ENCODE measurements at regions not wholly inside any gene's neighbourhood (a gene's known extent, or its start where the extent isn't known, plus 50 kb on each side); places are given as distances from the start of the nearest gene placed in this dataset.
"Not testable (repeated sequence)": the region's sequence is repeated elsewhere in the genome, so short reads cannot be mapped to it uniquely, and the experiment has no call there.

GRCh38 chr4:123007679-123008078, 85.3 kb upstream of the NUDT6 start:
- no peak for TF ChIP-seq CTCF (IDR thresholded peaks at IDR 0.05; ENCODE audit: insufficient read depth, low read length, poor library complexity, severe bottlenecking)
- no peak for DNase-seq (ENCODE audit: extremely low read depth, insufficient read length)
- no peaks in the 10 kb centered on the region for H3K36me3 ChIP-seq (ENCODE audit: control insufficient read depth, insufficient read depth, low read length)
- no peaks in the 10 kb centered on the region for H3K27me3 ChIP-seq (replicated peaks; ENCODE audit: control insufficient read depth, insufficient read depth, low read length)
- no peak overlapping the region for H3K4me3 ChIP-seq (replicated peaks; ENCODE audit: low read depth, low read length)

- not testable (repeated sequence) for H3K36me3 ChIP-seq (ENCODE audit: control insufficient read depth, insufficient read depth, low read length); DNase-seq (ENCODE audit: extremely low read depth, insufficient read length); H3K27me3 ChIP-seq (replicated peaks; ENCODE audit: control insufficient read depth, insufficient read depth, low read length); H3K4me3 ChIP-seq (replicated peaks; ENCODE audit: low read depth, low read length)
These were observed 90.0 kb upstream of the NUDT6 start for GRCh38 chr4:123012416-123012815.

- Histone ChIP-seq H3K27me3 (replicated peaks; ENCODE audit: control insufficient read depth, insufficient read depth, low read length) (no peaks in the 10 kb centered on the region), H3K36me3 (ENCODE audit: control insufficient read depth, insufficient read depth, low read length) (no peaks in the 10 kb centered on the region), H3K4me3 (replicated peaks; ENCODE audit: low read depth, low read length) (no peak overlapping the region)
- no peak for DNase-seq (ENCODE audit: extremely low read depth, insufficient read length)
- TF ChIP-seq CTCF (IDR thresholded peaks at IDR 0.05; ENCODE audit: insufficient read depth, low read length, poor library complexity, severe bottlenecking) = no peak
These were observed 91.6 kb upstream of the NUDT6 start for GRCh38 chr4:123014038-123014437.

- Histone ChIP-seq H3K27me3 (replicated peaks; ENCODE audit: control insufficient read depth, insufficient read depth, low read length) (no peaks in the 10 kb centered on the region), H3K36me3 (ENCODE audit: control insufficient read depth, insufficient read depth, low read length) (no peaks in the 10 kb centered on the region), H3K4me3 (replicated peaks; ENCODE audit: low read depth, low read length) (no peak overlapping the region)
- no peak for TF ChIP-seq CTCF (IDR thresholded peaks at IDR 0.05; ENCODE audit: insufficient read depth, low read length, poor library complexity, severe bottlenecking)
- no peak for DNase-seq (ENCODE audit: extremely low read depth, insufficient read length)
These were observed 94.7 kb upstream of the NUDT6 start for GRCh38 chr4:123017078-123017477.

GRCh38 chr4:123017636-123018395, 95.4 kb upstream of the NUDT6 start:
- TF ChIP-seq CTCF (IDR thresholded peaks at IDR 0.05; ENCODE audit: insufficient read depth, low read length, poor library complexity, severe bottlenecking) = no peak
- Histone ChIP-seq H3K4me3 (replicated peaks; ENCODE audit: low read depth, low read length) (no peak overlapping the region), H3K27me3 (replicated peaks; ENCODE audit: control insufficient read depth, insufficient read depth, low read length) (no peaks in the 10 kb centered on the region), H3K36me3 (ENCODE audit: control insufficient read depth, insufficient read depth, low read length) (no peaks in the 10 kb centered on the region)
- no peak for DNase-seq (ENCODE audit: extremely low read depth, insufficient read length)

- no peaks in the 10 kb centered on the region for H3K36me3 ChIP-seq (ENCODE audit: control insufficient read depth, insufficient read depth, low read length)
- no peak for DNase-seq (ENCODE audit: extremely low read depth, insufficient read length)
- no peak overlapping the region for H3K4me3 ChIP-seq (replicated peaks; ENCODE audit: low read depth, low read length)
- TF ChIP-seq CTCF (IDR thresholded peaks at IDR 0.05; ENCODE audit: insufficient read depth, low read length, poor library complexity, severe bottlenecking) = no peak
- H3K27me3 ChIP-seq (replicated peaks; ENCODE audit: control insufficient read depth, insufficient read depth, low read length) = no peaks in the 10 kb centered on the region
These were observed 96.0 kb upstream of the NUDT6 start for GRCh38 chr4:123018396-123018775.
